Breast epithelium (tissue), 4 donors: ENCODE measurements at regions not wholly inside any gene's neighbourhood (a gene's known extent, or its start where the extent isn't known, plus 50 kb on each side); places are given as distances from the start of the nearest gene placed in this dataset.

Experiments used
- DNase-seq, 2 donors: peaks; one replicate each; pipeline ENCODE4 v3.0.0-alpha.2; 2019; ENCODE audit warnings: low spot score in 2 of 2
- H3K27ac ChIP-seq, 2 donors: fragments of 200-600 bp; sonication (generic) in 1 of 2; one replicate each; pipeline ENCODE4 v1.5.1; 2016 to 2019; ENCODE audit warnings: mild to moderate bottlenecking in 1 of 2
- H3K27me3 ChIP-seq, 2 donors: fragments of 200-600 bp; sonication (generic) in 1 of 2; one replicate each; pipeline versions ENCODE4 v1.5.1 to v1.6.0; 2017 to 2019; ENCODE audit warnings: control low read depth in 1 of 2, mild to moderate bottlenecking in 1 of 2
- H3K36me3 ChIP-seq: fragments of 200-600 bp; one replicate; pipeline ENCODE4 v1.5.1; 2019
- H3K4me1 ChIP-seq, 2 donors: fragments of 200-600 bp; sonication (generic); one replicate each; pipeline ENCODE4 v1.5.1; 2016 to 2019; ENCODE audit warnings: control low read depth in 1 of 2
- H3K4me3 ChIP-seq, 3 donors: fragments of 200-600 bp; sonication (generic); 1 replicate in 2 of 3; 2 replicates in 1 of 3; pipeline ENCODE4 v1.5.1; 2016 to 2019; ENCODE audit warnings: mild to moderate bottlenecking in 3 of 3, moderate library complexity in 2 of 3
- H3K9me3 ChIP-seq, 2 donors: fragments of 200-600 bp; sonication (generic) in 1 of 2; one replicate each; pipeline ENCODE4 v1.5.1; 2016 to 2019; ENCODE audit warnings: control low read depth in 1 of 2
- POLR2A ChIP-seq: fragments of 450-650 bp; IDR thresholded peaks from one replicate; pipeline ENCODE4 v1.6.1; 2016; ENCODE audit warnings: antibody characterized with exemption, mild to moderate bottlenecking, moderate library complexity
- POLR2AphosphoS5 ChIP-seq, 3 donors: sonication (generic); formaldehyde crosslinking; IDR thresholded peaks; one replicate each; pipeline ENCODE4 v1.6.1; 2017; ENCODE audit warnings: antibody characterized with exemption in 3 of 3
- intact Hi-C: fragments of 100-400 bp; cut with DNase I; formaldehyde crosslinking; loops from one replicate; pipeline ENCODE4 v1.15.1; 2023; ENCODE audit warnings: low total_unique reads
- TF ChIP-seq, protein P1 (sequence below), 3 donors: fragments of 450-650 bp; IDR thresholded peaks; one replicate each; pipeline ENCODE4 v1.5.1; 2016 to 2017; ENCODE audit warnings: antibody characterized with exemption in 3 of 3, mild to moderate bottlenecking in 3 of 3, moderate library complexity in 3 of 3

DNA sequence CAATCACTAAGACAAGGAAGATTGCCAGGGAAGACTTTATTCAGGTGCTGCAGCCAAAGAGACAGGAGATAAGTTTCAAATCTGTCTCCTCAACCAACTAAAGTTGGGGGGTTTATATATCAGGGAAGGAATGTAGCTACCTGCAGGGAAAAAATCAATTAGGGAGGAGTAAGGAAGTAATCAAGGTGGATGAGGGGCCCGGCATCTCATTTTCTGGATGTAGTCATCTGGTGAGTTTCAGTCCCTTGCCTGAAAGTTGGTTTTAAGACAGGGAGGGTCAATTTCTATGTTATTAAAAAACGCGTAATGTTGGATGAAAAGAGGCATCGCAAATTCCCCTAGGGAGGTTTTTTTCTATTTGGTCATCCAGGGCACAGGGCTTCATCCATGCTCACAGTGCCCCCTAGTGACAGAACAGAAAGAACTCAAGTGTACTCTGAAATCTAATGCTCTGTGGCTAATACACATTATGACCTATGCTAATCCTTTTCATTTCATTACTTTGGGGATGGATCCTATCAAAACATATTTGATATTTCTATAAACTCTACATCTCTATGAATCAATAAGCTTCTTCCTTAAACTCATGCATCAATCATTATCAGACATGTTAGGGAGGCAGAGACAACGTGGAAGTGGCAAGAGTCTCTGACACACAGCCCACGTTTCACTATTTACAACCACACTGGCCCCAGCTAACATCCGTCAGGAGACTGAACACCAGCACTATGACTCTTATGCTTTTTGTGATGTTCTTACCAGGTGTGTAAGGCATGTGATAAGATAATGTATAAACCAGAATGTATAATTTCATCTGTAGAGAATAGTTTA lies 1577.0 kb upstream of the TENM3 start:
- no peak for DNase-seq
- Histone ChIP-seq H3K4me3 (no peak overlapping the region), H3K9me3 (no peaks in the 10 kb centered on the region), H3K27me3 (no peaks in the 10 kb centered on the region), H3K4me1 (no peaks in the 10 kb centered on the region), H3K27ac (no peak overlapping the region), H3K36me3 (no peaks in the 10 kb centered on the region)
- TF ChIP-seq POLR2A (no peak), POLR2AphosphoS5 (IDR thresholded peaks at IDR 0.05) (no peak)
- TF ChIP-seq, protein P1, sequence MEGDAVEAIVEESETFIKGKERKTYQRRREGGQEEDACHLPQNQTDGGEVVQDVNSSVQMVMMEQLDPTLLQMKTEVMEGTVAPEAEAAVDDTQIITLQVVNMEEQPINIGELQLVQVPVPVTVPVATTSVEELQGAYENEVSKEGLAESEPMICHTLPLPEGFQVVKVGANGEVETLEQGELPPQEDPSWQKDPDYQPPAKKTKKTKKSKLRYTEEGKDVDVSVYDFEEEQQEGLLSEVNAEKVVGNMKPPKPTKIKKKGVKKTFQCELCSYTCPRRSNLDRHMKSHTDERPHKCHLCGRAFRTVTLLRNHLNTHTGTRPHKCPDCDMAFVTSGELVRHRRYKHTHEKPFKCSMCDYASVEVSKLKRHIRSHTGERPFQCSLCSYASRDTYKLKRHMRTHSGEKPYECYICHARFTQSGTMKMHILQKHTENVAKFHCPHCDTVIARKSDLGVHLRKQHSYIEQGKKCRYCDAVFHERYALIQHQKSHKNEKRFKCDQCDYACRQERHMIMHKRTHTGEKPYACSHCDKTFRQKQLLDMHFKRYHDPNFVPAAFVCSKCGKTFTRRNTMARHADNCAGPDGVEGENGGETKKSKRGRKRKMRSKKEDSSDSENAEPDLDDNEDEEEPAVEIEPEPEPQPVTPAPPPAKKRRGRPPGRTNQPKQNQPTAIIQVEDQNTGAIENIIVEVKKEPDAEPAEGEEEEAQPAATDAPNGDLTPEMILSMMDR (IDR thresholded peaks at IDR 0.05): peak in 1 of 3 donors; percentile 35
- intact Hi-C loops: no loop called here

DNA sequence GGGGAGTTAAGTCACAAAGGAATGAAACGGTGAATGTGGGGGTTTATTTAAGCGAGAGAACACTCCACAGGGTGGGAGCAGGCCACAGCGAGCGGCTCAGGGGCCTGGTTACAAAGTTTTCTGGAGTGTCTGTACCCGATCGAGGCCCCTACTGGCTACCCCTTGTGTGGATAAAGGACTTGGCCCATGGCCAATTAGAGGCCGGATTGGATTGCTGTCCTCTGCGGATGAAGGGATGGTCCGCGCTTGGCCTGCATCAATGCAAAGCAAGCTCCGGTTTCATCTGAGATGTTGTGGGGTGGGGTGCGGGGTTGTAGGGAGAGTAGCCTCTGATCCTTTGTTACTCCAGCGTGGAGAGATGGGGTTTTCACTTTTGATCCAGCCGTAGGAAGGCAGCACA lies 1574.5 kb upstream of the TENM3 start:
- no peaks in the 10 kb centered on the region for H3K4me1 ChIP-seq
- intact Hi-C loops: no loop called here
- no peak overlapping the region for H3K4me3 ChIP-seq
- no peak for DNase-seq
- H3K9me3 ChIP-seq: no peaks in the 10 kb centered on the region
- H3K27ac ChIP-seq: no peak overlapping the region
- TF ChIP-seq POLR2A (no peak), POLR2AphosphoS5 (IDR thresholded peaks at IDR 0.05) (no peak)
- no peaks in the 10 kb centered on the region for H3K36me3 ChIP-seq
- no peaks in the 10 kb centered on the region for H3K27me3 ChIP-seq

DNA sequence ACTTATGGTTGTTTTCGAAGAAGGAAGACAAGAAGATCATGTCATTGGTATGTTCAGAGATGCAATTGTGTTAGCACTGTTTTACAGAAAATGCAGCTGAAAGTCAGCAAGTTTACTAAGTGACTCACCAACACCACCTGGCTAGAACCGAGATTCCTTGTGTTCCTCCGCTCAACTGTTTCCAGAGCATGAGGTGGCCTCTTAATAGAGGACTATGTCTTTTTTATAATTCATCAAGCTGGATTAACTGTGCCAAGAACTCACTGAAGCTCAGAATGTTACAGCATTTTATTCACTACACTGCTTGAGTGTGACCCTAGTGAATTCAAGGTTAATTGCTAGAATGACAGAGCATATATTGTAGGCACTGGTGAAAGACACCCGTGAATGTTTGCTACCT lies 1573.5 kb upstream of the TENM3 start:
- no peaks in the 10 kb centered on the region for H3K4me1 ChIP-seq
- no peak for DNase-seq
- H3K27ac ChIP-seq: no peak overlapping the region
- H3K27me3 ChIP-seq: no peaks in the 10 kb centered on the region
- no peak overlapping the region for H3K4me3 ChIP-seq
- intact Hi-C loops: no loop called here
- no peaks in the 10 kb centered on the region for H3K9me3 ChIP-seq
- TF ChIP-seq POLR2AphosphoS5 (IDR thresholded peaks at IDR 0.05) (no peak), POLR2A (no peak)
- TF ChIP-seq, protein P1 (IDR thresholded peaks at IDR 0.05): no peak
- H3K36me3 ChIP-seq: no peaks in the 10 kb centered on the region

DNA sequence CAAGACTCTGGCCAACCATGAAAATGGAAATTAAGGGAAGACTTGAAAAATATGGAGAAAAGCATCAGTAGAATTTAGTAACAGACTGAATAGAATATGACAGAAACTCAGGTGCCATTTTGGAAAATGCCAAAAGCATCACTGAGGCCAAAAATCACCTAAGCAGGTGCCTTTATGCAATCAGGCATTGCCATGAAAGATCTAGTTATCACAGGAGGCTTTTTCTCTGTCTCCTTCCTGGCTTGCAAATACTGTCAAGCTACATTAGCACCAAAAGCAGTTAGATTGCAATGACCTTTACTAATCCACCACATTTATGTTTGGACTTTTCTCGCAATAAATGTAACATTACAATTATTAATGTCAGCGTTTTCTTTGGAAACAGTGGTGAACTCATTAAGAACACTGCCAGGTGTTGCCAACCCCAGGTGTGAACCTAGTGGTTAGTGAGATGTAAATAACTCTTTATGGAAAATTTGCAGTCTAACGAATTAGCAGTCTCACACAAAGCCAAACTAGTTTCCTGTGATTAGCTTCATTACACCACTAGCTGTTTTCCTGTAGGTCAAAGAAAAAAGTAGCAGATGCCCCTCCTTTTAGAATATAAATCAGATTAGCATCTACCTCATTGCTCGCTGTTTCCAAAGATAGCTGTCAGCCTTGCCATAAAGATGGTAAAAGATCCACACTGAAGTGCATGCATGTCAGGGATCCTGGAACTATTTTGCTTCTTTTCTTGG lies 1568.4 kb upstream of the TENM3 start:
- intact Hi-C loops: no loop called here
- no peaks in the 10 kb centered on the region for H3K4me1 ChIP-seq
- no peak for TF ChIP-seq POLR2AphosphoS5 (IDR thresholded peaks at IDR 0.05)
- TF ChIP-seq, protein P1 (IDR thresholded peaks at IDR 0.05): no peak
- TF ChIP-seq POLR2A: no peak
- H3K27ac ChIP-seq: no peak overlapping the region
- no peaks in the 10 kb centered on the region for H3K9me3 ChIP-seq
- DNase-seq: no peak
- H3K27me3 ChIP-seq: no peaks in the 10 kb centered on the region
- no peaks in the 10 kb centered on the region for H3K36me3 ChIP-seq
- H3K4me3 ChIP-seq: no peak overlapping the region

DNA sequence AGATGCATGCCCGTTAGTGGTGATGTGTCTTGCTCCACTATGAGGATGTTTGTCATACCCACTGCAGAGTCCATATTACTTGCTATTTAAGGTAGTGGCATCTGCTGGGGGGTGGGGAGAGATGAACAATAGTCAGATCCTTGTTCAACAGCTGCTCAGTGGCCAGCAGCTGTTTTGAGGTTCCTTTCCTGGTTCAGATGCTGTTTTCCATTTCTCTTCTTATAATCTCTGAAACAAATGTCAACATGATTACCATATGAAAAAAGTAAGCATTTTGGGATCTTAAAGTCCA lies 1567.9 kb upstream of the TENM3 start:
- Histone ChIP-seq H3K4me3 (no peak overlapping the region), H3K27ac (no peak overlapping the region), H3K4me1 (no peaks in the 10 kb centered on the region), H3K27me3 (no peaks in the 10 kb centered on the region), H3K9me3 (no peaks in the 10 kb centered on the region), H3K36me3 (no peaks in the 10 kb centered on the region)
- DNase-seq: no peak
- TF ChIP-seq POLR2A: no peak
- TF ChIP-seq POLR2AphosphoS5 (IDR thresholded peaks at IDR 0.05): no peak
- TF ChIP-seq, protein P1 (IDR thresholded peaks at IDR 0.05): no peak
- intact Hi-C loops: no loop called here
